Lower leg skin (tissue), 3 donors: ENCODE measurements at regions not wholly inside any gene's neighbourhood (a gene's known extent, or its start where the extent isn't known, plus 50 kb on each side); places are given as distances from the start of the nearest gene placed in this dataset.

ENCODE experiments used
- CTCF ChIP-seq, 3 donors: fragments of 450-650 bp; IDR thresholded peaks; one replicate each; pipeline ENCODE4 v1.5.1; 2016; ENCODE audit warnings: antibody characterized with exemption in 3 of 3, mild to moderate bottlenecking in 3 of 3, moderate library complexity in 2 of 3
- POLR2A ChIP-seq, 2 donors: fragments of 450-650 bp; IDR thresholded peaks; one replicate each; pipeline ENCODE4 v1.6.1; 2016 to 2017; ENCODE audit warnings: antibody characterized with exemption in 2 of 2, mild to moderate bottlenecking in 1 of 2, moderate library complexity in 1 of 2

GRCh38 chr3:22989716-22990115, 213.4 kb upstream of the UBE2E2 start:
- TF ChIP-seq CTCF (IDR thresholded peaks at IDR 0.05) (no peak), POLR2A (IDR thresholded peaks at IDR 0.05) (no peak)
